Tibial artery (tissue), 4 donors: ENCODE measurements at regions not wholly inside any gene's neighbourhood (a gene's known extent, or its start where the extent isn't known, plus 50 kb on each side); places are given as distances from the start of the nearest gene placed in this dataset.

Source experiments
- DNase-seq, 2 donors: peaks; one replicate each; pipeline ENCODE4 v3.0.0-alpha.2; 2019
- H3K27ac ChIP-seq, 2 donors: fragments of 200-600 bp; sonication (generic) in 1 of 2; 1 replicate in 1 of 2; 2 replicates in 1 of 2; pipeline ENCODE4 v1.5.1; 2018 to 2019; ENCODE audit warnings: mild to moderate bottlenecking in 1 of 2
- H3K27me3 ChIP-seq, 2 donors: fragments of 200-600 bp; sonication (generic) in 1 of 2; one replicate each; pipeline versions ENCODE4 v1.5.1 to v1.6.0; 2016 to 2019
- H3K36me3 ChIP-seq, 3 donors: fragments of 200-600 bp; sonication (generic) in 2 of 3; one replicate each; pipeline ENCODE4 v1.5.1; 2016 to 2019; ENCODE audit warnings: mild to moderate bottlenecking in 2 of 3
- H3K4me1 ChIP-seq, 4 donors: fragments of 200-600 bp; sonication (generic) in 2 of 4; 1 replicate in 3 of 4; 2 replicates in 1 of 4; pipeline ENCODE4 v1.5.1; 2016 to 2019
- H3K4me3 ChIP-seq, 2 donors: fragments of 200-600 bp; sonication (generic) in 1 of 2; 1 replicate in 1 of 2; 2 replicates in 1 of 2; pipeline ENCODE4 v1.5.1; 2018 to 2019; ENCODE audit warnings: mild to moderate bottlenecking in 2 of 2
- H3K9me3 ChIP-seq, 3 donors: fragments of 200-600 bp; sonication (generic) in 1 of 3; one replicate each; pipeline ENCODE4 v1.5.1; 2016 to 2019
- CTCF ChIP-seq, 2 experiments: fragments of 200-600 bp in 1 of 2; fragments of 450-650 bp in 1 of 2; IDR thresholded peaks; one replicate each; pipeline ENCODE4 v1.5.1; 2017 to 2019; ENCODE audit warnings: antibody characterized with exemption in 2 of 2, mild to moderate bottlenecking in 1 of 2, moderate library complexity in 1 of 2
- intact Hi-C: fragments of 100-400 bp; cut with DNase I; formaldehyde crosslinking; loops from one replicate; pipeline ENCODE4 v1.15.0; 2023; ENCODE audit warnings: low total_unique reads

DNA sequence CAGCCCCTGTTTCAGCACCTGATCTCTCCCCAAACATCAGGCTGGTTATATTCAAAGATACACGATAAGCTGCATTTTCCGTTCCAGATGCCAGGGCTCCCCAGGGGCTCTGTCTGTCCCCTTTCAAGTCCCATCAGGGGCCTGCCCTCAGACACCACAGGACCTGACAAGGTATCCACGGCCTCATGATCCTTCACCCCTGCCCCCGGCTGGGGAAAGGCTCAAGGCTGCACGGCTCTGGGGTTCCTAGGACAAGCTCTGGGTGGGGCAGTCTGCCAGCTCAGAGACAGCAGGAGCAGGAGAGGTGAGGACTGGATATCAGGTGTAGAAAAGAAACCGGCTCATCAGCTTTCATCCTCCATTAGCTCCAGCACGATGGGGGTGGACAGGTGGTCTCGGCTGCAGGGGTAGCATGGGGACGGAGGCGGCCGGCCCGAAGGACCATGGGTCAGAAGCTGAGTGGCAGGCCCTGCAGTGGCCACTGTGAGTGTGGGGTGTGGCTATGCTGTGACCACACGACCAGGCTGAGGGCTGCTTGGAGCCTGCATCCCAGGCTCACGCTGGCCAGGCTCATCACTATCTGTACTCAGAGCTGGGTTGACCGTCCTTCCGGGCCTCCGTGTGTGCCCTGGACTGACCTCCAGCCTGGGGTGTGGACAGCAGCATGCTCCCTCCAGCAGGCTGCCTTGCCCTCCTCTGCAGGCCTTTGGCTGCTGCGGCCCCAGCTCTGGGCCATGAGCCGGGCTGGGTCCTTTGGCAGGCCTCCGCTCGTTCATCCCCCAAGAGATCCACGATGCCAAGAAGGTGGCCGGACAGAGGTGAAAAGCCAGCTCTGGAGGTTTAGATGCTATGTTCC lies 386.2 kb downstream of the THBS2 start:
- no peaks in the 10 kb centered on the region for H3K27me3 ChIP-seq
- TF ChIP-seq CTCF (IDR thresholded peaks at IDR 0.05), result no peak
- intact Hi-C loops, result no loop called here
- H3K9me3 ChIP-seq, result no peaks in the 10 kb centered on the region
- no peaks in the 10 kb centered on the region for H3K36me3 ChIP-seq
- DNase-seq, result no peak
- no peak overlapping the region for H3K4me3 ChIP-seq
- H3K27ac ChIP-seq, result no peak overlapping the region
- H3K4me1 ChIP-seq, result peaks cover 0 to 8% (median 2%) of the 10 kb centered on the region in 4 donors

DNA sequence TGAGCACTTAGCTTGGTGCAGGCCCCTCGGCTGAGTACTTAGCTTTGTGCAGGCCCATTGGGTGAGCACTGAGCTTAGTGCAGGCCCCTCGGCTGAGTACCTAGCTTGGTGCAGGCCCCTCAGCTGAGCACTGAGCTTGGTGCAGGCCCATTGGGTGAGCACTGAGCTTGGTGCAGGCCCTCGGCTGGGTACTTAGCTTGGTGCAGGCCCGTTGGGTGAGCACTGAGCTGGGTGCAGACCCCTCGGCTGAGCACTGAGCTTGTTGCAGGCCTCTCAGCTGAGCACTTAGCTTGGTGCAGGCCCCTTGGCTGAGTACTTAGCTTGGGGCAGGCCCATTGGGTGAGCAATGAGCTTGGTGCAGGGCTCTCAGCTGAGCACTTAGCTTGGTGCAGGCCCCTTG lies 387.1 kb downstream of the THBS2 start:
- no peak for TF ChIP-seq CTCF (IDR thresholded peaks at IDR 0.05)
- H3K4me3 ChIP-seq, result no peak overlapping the region
- H3K9me3 ChIP-seq, result no peaks in the 10 kb centered on the region
- intact Hi-C loops, result no loop called here
- no peaks in the 10 kb centered on the region for H3K27me3 ChIP-seq
- H3K27ac ChIP-seq, result no peak overlapping the region
- no peaks in the 10 kb centered on the region for H3K36me3 ChIP-seq
- DNase-seq, result no peak
- H3K4me1 ChIP-seq, result peaks cover 0 to 1% (median 0%) of the 10 kb centered on the region in 4 donors

DNA sequence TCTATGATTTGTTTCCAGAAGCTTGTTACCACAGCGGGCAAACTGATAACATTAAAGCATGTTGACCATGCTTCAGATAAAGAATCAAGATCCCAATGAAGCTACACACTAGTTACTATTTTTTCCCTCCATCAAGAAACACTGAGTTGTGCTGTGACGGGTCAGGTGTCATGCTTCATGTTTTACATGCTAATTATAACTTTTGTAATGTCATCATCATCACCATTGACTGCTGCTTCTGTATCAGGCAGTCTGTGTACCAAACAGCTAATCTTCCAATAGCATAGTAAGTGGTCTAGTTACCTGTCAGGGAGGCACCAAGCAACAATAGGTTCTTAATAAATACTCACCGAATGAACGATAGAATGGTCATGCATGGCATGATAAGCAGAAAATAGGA lies 388.1 kb downstream of the THBS2 start:
- no peak for DNase-seq
- no peak overlapping the region for H3K4me3 ChIP-seq
- H3K27me3 ChIP-seq, result no peaks in the 10 kb centered on the region
- no peak overlapping the region for H3K27ac ChIP-seq
- intact Hi-C loops, result no loop called here
- H3K4me1 ChIP-seq, result no peaks in the 10 kb centered on the region
- H3K36me3 ChIP-seq, result no peaks in the 10 kb centered on the region
- no peak for TF ChIP-seq CTCF (IDR thresholded peaks at IDR 0.05)
- no peaks in the 10 kb centered on the region for H3K9me3 ChIP-seq

DNA sequence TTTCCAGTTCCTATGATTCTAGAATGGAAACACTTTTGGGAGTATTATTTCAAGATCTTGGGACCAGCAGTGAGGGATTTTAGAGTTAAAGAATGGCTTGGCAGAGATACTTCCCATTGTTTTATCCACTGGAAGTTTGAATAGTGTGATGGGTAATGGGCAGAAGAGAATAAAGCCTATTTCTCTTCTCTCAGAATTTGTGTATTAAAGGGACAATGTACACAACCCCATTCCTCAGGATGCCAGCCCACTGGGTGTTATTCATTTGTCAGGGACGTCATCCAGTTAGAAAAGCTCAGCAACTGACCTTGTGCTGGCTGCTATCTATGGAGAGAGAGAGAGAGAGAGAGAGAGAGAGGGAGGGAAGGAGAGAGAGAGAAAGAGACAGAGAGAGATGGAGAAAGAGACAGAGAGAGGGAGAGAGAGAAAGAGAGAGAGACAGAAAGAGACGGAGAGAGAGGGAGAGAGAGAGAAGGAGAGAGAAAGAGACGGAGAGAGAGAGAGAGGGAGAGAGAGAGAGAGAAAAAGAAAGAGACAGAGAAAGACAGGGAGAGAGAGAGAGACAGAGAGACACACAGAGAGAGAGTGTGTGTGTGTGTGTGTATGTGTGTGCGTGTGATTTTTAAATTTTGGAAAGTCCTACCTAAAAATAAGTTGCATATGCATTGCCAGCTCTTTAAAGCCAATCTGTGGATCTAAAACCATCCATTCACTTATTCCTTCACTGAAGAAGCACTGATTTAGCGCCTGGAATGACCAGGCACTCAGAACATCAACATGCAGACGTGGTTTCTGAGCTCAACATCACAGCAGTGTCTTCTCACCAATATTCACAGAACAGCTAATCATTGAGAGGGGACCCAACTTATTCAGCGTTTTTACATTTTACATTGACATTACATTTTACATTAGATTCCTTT lies 388.8 kb downstream of the THBS2 start:
- H3K36me3 ChIP-seq, result no peaks in the 10 kb centered on the region
- no peak overlapping the region for H3K27ac ChIP-seq
- no peaks in the 10 kb centered on the region for H3K9me3 ChIP-seq
- intact Hi-C loops, result no loop called here
- no peaks in the 10 kb centered on the region for H3K4me1 ChIP-seq
- no peaks in the 10 kb centered on the region for H3K27me3 ChIP-seq
- H3K4me3 ChIP-seq, result no peak overlapping the region
- no peak for DNase-seq
- TF ChIP-seq CTCF (IDR thresholded peaks at IDR 0.05), result no peak

GRCh38 chr6:168863467-168863866 lies 390.2 kb downstream of the THBS2 start:
- H3K27me3 ChIP-seq, result no peaks in the 10 kb centered on the region
- H3K9me3 ChIP-seq, result no peaks in the 10 kb centered on the region
- no peak overlapping the region for H3K27ac ChIP-seq
- intact Hi-C loops, result no loop called here
- no peak for TF ChIP-seq CTCF (IDR thresholded peaks at IDR 0.05)
- DNase-seq, result no peak
- H3K4me3 ChIP-seq, result no peak overlapping the region
- H3K36me3 ChIP-seq, result no peaks in the 10 kb centered on the region
- H3K4me1 ChIP-seq, result no peaks in the 10 kb centered on the region
